HG03575 (cell line): ENCODE measurements at regions not wholly inside any gene's neighbourhood (a gene's known extent, or its start where the extent isn't known, plus 50 kb on each side); places are given as distances from the start of the nearest gene placed in this dataset.

ENCODE experiments used
- ATAC-seq: cut with Tn5 transposase; IDR thresholded peaks from one replicate; pipeline ENCODE4 v1.9.1; 2021; ENCODE audit not compliant: unreplicated experiment, insufficient number of reproducible peaks, low FRiP score; ENCODE audit errors: extremely low read depth

DNA sequence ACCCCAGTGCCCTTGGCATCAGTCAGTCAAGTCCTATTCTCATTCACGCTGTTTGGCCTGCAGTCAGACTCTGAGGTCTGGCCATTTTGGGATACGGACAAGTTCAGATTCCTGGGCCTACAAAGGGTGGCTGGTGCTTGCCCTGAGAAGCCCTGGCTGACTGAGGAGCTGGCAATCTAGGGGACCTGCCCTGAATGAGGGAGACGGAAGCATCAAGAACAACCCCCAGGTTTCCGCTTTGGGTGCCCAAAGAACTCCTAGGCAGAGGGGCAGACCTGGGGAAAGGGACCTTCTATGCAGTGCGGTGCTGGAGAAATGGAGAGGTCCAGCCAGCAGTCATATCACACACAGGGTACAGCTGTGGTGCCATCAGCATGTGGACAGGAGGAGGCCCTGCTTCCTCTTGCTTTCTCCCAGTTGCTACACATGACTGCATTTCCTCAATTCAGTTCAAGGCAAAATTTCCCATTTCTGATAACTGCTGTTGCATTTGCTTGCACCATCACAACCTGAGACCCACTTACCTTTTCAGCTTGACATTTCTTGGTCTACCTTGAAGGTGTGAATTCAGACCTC lies 70.9 kb upstream of the LGALSL start:
- ATAC-seq, result no peak

DNA sequence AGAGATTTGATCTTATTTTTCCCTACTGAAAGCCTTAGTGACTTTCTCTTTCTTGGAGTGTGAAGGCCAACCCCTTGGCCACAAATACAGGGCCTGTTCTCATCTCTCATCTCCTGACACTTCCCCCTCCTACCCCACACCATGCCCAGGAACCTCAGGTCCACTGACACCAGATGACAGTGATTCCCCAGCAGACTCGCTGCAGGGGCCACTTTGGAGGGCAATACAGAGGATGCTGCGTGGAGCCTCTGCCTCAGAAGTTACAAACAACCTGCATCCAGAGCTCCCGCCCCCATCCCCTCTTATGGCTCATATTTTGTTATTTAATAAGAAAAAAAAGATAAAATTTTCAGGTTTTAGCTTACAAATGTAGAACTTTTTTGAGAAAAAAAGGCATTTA lies 70.1 kb upstream of the LGALSL start:
- ATAC-seq, result no peak

DNA sequence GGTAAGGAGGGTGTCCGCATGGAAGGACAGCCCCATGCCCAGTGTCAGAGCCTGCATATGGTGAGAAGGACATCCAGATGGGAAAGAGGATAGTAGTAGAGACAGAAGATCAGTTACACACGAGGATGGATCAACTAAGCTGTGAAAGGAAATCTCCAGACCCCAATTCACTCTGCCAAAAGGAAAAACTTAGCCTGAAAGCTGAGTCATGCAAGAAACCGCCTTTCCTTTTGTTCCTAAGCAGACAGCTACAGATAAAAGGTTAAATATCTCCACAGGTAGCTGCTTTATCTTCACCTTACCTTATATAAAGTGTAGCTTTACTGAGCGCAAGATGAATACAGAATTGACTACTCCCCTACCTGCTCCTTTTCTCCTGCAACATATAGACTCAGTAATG lies 67.3 kb upstream of the LGALSL start:
- no peak for ATAC-seq

DNA sequence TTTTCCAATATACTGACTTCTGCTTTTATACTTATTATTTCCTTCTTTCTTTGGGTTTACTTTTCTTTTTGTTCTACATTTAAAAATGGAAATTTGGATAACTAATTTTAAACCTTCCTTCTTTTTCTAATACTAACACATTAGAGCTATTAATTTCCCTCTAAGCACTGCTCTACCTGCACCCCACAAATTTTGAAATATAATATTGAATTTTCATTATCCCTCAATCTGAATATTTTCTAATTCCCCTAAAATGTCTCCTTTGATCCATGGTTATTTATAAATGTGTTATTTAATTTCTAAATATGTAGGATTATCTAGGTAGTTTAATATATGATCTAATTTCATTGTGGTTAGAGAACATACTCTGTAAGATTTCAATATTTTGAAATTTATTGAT lies 63.4 kb upstream of the LGALSL start:
- no peak for ATAC-seq

DNA sequence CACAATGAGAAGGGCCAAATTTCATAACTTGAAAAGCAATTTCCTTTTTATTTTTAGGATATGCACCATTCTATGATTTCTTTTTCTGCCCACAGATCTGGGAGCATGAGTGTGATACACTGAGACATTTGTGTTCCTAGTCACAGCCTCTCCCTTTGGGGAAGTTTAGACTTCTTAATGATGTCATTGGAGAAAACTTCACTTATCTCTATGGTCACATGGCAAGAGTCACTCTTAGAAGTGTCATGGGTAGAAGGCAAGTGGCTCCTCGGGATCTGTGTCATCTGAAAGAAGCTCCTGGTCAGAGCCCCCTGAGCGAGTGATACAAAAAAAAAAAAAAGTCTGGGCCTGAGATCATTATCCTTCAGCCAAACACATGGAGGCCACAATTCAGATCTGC lies 62.5 kb upstream of the LGALSL start:
- ATAC-seq, result no peak

DNA sequence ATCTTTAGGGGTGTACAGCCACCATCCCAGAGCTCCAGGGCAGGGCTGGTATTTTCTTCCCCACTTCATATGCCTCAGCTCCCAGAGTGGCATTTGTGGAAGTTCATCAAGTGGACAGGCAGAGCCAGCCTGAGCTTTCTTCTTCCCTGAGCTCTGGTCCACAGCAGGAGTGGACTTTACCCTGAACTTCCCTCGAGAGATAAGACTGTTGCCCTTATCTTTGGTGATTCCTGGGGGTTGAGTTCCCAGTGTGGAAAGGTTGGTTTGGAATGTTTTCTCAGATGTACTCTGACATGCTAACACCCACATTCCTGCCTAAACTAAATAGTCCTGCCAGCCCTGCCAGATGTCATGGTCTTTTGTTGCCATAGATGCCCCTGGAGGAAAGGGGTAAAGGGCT lies 62.0 kb upstream of the LGALSL start:
- no peak for ATAC-seq

DNA sequence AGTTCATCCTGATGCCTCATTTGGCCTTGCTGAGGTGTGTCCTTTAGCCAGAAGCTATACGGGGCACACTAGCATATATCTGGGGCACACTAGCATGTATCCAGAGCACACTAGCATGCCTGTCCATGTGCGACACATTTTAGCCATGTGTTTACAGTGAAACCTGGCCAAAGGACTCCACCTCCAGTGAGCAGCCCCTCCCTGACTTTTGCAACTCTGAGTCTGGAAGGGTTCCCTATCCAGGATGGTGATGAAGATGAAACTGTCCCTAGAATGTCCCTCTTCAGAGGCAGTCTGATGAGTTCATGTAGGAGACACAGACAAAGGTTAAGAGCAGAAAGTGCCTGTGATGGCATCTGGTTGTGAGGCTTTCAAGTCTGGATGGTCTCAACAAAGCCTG lies 61.4 kb upstream of the LGALSL start:
- no peak for ATAC-seq

DNA sequence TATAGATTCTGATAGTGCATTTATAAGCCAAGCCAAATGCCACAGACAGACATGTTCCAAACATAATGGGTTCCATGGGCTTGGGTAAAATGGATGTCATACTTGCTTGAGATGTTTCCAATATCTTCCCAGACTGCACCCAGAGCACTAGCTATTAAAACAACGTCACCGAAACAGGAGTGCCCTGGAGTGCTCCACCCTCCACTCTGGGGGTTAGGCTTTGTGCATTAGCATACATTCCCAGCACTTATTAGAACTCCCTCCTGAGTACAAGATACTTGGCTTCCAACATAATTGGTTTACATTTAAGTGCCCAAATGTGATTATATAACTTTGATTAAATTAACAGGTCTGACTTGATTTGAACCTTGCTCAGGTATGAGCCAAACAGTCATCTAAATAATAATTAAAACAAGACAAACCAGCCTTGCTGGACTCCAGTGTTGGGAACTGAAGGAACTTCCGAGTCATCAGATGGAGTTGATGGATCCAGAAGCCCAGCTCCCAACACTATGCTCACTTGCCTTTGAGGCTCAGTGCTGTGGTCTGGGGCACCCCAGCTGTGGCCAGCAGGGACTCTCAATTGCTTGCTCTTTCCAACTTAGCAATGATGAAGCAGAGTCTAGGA lies 60.5 kb upstream of the LGALSL start:
- ATAC-seq, result no peak

DNA sequence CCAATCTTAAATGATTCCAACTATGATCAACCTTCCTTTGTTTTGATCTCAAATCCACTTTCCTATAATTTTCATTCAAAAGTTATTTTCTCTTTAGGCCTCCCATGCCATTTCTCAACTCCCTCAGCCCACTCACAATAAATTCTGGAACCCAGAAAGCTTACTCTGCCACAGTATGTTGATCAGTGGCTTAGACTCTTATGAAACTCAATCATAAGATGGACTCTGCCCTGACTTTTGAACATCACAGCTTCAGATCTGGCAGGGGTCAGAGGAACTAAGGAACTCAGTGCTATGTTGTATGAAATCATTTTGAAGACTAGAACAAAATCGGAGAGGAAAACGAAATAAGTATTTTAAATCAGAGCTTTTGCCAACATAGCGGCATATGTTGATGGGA lies 59.8 kb upstream of the LGALSL start:
- no peak for ATAC-seq

DNA sequence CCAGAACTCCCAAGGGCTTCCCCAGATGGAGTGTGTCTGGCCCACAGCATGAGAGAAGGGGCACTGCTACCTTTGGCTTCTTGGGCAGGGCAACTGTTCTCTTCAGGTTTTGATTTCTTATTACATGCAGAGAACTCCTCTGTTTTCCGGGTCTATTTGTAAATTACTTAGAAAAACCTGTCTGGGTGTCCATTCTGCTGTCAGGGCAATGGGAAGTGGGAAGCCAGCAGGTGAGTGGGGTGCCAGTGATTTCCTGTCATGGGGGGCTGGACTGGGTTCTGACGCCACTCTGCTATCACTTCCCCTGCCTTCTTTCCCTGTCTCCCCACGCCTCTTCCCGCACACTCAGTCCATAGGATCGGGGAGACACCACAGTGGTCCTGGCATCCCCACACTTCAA lies 58.0 kb upstream of the LGALSL start:
- ATAC-seq, result no peak

DNA sequence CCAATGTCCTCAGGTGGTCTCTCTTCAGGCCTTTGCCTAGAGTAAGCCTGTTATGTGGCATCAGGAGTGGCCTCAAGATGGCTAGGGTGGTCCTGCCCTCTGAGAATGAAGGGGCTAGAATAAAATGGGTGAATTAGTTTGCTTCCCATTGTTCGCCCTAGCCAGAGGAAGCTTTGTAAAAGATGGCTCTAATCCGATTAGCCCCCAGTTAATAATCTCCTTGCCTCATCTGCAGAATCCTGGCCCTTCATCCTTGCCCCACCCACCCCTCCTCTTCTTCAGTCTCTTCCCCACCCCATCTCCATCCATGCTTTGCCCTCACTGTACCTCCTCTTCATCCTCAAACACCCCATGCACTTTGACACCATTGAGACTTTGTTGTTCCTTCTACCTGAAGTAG lies 57.4 kb upstream of the LGALSL start:
- no peak for ATAC-seq

DNA sequence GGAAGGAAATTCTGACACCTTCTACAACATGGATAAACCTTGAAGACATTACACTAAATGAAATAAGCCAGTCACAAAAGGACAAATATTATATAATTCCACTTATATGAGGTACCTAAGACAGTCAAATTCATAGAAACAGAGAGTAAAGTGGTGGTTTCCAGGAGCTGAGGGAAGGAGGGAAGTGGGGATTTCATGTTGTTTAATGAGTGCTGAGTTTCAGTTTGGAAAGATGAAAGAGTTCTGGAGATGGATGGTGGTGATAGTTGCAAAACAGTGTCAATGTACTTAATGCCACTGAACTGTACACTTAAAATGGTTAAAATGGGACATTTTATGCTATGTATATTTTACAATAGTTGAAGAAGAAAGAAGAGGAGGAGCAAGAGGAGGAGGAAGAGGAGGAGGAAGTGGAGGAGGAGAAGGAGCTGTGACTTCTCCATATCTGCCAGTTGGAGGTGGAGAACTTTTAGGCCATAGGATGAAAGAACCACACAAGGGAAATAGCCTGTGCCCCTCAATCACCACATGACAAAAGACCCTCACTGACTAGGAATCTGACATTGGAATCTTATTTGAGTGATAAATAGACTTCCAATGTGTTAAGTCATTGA lies 55.3 kb upstream of the LGALSL start:
- no peak for ATAC-seq

DNA sequence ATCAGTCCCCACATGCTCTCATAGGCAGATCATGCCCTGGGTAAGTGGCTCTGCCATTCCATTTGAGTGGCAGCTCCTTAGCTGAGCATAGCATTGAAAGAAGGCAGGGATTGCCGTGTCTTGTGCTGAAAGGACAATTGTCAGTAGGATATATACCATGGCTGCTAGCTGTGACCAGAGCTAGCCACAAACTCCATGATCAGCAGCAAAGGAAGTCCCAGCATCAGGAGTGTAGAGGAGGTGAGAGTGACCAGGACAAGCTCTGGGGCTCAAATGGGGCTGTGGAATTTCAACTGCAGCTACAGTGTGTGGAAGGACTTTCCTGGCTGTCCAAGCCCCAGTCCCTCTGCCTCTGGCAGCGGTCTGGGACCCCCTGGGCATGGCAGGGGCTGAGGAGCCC lies 54.4 kb upstream of the LGALSL start:
- ATAC-seq, result no peak

DNA sequence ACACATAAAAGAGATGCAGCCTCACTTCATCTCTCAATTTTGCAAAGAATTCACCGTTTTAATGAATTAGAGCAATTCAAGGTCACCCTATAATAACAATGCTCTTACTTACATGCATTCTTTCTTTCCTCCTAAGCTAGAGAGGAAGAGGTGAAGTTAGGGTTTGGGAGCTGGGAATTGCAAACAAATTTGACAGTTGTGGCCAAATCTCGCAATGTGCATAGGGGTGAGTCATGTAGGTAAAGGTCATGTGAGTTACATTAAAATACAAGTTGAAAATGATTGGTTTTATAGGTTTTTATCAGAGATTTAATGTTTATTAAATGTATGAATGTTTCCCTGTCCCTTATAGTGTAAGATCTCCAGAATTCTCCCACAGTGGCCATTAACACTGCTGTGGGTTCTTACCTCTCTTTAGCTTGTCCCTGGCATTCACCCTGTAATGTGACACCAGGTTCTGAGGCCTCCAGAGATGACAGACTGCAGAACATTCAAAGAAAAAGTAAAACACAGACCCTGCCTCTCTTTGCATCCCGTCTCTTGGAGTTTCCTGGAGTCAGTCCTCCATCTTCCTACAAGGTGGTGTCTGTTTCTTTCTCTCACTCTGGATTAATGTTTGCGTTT lies 53.7 kb upstream of the LGALSL start:
- no peak for ATAC-seq

DNA sequence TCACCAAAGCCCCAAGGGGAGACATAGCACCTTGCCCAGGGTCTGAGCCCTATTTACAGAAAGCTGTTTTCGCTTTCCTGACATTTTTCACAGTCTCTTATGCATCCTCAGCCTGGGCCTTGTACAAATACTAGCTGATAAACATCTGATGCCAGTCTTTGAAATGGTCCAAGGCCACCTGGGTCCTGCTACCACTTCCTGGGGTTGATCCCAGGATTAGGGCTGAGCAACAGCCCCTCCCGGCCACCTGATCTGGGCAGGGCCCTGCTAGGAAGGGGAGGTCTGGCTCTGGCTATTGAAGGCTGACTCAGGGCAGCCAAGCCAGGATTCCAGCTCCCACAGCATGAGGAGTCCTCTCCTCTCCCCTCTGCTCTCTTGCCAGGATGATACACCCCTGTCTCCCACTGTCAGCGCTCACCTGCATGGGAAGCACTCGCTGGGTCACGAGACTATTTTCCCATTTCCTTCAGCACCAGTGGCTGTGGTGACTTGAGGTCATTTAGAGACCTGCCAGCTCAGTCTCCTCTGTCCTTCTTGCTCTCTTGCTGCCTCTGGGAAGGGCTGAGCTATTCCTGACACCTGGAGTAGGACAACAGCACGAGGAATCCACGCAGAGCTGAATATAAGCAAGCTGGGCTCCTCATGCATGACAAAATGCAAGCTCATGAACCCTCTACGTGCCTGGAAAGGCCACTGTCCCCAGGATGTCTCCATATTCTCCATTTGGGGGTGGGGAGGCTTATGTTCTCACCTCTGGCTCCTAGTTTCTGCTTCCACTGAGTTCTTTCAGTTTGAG lies 53.0 kb upstream of the LGALSL start:
- no peak for ATAC-seq

DNA sequence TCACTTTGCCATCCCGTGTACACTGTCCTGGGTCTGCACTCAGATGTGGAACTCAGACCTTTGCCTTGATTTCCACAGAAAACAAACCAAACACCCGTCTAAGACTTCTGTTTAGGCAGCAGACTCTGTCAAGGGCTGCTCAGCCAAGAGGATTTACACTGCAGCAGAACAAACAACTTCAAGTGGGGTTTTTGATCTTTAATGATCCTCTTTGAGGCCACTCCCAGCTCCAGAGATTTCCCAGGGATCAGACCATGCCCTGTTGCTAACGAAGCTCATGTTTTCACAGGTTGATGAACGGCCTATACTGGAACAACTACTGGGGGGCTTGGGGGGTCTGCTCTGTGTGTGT lies 52.5 kb upstream of the LGALSL start:
- ATAC-seq, result no peak

DNA sequence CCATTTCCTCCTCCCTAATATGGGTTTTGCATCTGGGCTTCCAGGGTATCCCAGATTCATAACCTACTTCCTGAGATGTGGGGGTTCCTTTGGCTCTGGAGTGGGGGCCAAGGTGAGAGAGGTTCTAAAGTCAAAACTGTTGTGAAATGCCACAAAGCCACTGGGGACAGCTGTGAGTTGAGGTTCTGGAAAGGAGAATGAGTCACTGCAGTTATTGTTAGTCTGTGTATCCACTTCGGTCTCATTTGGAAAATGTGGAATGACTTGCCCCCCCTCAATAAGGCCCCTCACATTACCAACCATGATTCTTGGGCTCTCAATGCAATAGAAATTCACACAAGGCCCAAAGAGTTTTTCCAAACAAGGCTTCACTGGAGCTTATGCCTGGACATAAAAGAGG lies 51.1 kb upstream of the LGALSL start:
- ATAC-seq, result no peak

DNA sequence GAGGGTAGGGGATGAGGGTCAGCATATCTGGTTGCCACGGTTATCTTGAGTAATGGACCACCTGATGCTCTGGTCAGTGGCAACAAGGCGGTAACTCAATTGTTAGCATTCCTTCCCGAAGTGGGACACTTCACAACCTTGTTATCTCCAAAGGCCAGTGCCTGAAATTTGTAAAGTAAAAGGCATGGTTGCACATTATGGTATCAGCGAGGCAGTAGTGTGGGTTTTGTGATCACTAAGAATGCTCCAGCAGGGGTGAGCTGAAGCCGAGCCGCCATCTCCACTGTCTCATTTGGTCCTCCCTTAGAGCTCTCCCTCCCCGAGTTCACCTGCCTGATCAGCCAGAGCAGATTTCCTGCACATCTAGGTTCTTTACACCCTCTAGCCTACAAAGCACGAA lies 50.5 kb upstream of the LGALSL start:
- no peak for ATAC-seq

DNA sequence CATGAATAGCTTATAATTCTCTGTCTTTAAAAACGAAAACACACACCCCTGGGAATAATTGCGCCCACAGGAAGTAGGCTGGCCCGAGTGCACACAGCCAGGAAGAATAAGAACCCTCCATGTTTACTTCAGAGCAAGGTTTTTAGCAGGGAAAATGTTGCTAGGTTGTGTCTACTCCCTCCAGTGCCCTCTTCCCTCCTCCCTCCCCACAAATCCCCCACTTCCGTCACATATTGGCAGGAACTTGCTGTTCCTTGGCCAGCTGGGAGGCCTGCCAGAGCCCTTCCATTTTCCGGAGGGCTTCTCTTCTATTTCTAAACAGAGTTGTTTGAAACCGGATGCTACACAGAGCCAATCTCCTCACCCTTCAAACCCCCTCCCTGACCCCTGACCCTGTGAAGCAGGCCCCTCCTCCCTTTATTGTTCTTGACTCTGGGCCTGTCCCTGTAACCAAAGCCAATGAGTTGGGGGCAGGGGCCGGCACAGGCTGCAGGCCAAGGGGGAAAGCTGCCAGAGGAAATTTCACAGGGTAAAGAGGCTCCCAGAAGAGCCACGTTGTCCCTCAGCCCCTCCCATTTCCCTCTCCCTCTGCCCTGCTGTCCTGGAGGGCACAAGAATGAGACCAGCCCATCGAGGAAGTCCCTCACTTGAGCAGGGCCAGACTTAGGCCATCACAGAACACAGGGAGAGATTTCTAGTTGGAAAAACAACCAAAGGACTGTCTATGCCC lies 49.8 kb upstream of the LGALSL start:
- no peak for ATAC-seq
